Hepatic stellate cell (primary cell): ENCODE measurements at regions not wholly inside any gene's neighbourhood (a gene's known extent, or its start where the extent isn't known, plus 50 kb on each side); places are given as distances from the start of the nearest gene placed in this dataset.
"Not testable (repeated sequence)": the region's sequence is repeated elsewhere in the genome, so short reads cannot be mapped to it uniquely, and the experiment has no call there.

ENCODE experiments used
- DNase-seq: peaks from one replicate; pipeline ENCODE4 v3.0.0; 2011; ENCODE audit warnings: low spot score

DNA sequence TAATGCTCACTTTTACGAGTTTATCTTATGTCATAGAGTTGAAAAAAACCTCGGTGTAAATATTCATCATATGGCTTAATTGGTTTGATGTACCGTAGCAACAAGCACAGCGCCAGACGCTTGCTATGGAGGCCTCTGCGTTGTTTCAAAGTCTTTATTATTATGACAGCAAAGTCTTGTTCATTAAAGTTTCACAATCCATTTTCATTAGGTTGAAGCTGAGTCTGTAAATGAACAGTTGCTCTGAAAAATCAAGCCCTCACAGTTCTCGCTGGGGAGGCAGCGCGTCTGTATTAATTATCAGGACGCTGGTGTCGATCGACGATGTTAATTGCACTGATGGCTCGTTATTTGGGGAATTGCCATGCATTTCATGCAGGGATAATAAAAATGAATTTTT lies 185.6 kb downstream of the INSC start:
- no peak for DNase-seq

- no peak for DNase-seq
Measured at GRCh38 chr11:15307619-15308024, 192.9 kb downstream of the INSC start.

- DNase-seq: no peak
Measured at GRCh38 chr11:15308840-15309239, 194.1 kb downstream of the INSC start.

GRCh38 chr11:15309296-15309695 lies 194.6 kb downstream of the INSC start:
- DNase-seq: no peak

- DNase-seq: no peak
Measured at GRCh38 chr11:15313862-15314261, 199.1 kb downstream of the INSC start.

DNA sequence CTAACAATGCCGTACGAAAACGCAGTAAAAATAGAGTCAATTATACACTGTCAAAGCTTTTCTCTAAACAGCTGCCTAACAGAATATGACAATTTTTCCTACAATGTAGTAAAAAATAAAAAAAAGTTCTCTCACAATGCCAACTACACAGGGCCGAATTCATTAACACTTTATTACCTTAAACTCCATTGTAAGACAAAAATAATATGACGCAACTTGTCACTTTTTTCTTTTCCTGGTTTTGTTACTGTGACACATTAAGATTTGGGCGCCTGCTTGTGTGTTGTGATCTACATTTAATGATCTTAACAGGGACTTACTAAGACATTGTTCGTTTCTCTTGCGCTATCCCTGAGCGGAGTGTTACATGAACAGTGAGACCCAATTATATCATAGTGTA lies 204.1 kb downstream of the INSC start:
- no peak for DNase-seq

DNA sequence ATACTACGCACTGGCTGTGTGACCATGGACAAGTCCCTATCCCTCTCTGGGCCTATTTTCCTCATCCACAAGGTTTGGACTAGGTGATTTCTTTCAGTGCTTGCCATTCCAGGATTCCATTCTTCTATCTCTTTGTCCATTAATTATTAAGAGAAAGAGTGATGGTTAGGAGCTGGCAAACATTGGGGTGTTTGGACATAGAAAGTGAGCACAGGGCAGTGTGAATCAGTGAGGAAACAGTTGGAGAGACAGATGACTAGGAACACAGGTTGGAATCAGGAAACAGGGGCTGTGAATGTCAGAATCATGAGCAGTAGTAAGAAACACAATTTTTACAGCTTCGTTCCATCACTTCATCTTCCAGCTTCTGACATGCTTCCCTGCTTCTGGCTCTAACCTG lies 211.8 kb downstream of the INSC start:
- no peak for DNase-seq

DNA sequence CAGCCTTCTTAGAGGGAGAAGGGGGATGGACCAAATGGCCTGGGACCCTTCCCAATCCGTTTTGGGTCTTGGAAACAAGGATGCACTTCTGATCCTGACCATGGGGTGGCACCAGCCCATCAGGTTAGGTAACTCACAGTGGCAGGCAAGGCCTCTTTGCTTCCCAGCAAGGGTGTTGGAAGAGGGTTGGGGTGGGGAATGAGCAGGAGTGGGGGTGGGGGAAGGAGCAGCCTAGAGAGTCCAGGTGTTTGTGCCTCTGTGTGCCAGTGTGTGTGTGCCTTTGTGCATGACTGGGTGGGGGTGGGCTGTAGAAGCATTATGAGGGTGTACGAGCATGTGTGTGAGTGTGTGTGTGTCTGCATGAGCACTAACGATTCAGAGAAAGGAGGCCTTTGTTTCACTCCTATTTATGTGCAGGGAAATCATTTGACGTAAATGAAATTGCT lies 213.1 kb downstream of the INSC start:
- peak; percentile 36 for DNase-seq

DNA sequence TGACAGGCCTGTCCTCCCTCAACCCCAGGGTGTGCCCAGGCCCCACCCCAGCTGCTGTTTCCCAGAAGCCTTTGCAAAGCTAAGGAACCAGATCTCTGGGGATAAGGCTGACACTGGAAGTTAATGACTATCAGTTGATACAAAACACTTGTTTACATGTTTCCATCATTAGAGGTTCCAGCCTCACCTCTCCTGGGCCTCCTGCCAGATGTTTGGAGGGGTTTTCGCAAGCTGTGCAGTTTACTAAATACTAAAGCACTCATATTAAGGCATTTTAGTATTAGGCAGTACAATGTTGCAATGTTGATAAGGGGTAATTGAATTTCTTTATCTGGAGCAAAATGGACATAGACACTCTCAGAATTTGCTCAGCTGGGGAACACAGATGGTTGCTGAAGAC lies 218.7 kb downstream of the INSC start:
- DNase-seq: no peak

GRCh38 chr11:15334766-15335165 lies 220.0 kb downstream of the INSC start:
- DNase-seq: no peak

- no peak for DNase-seq
Measured at GRCh38 chr11:15336021-15336420, 221.3 kb downstream of the INSC start.

DNA sequence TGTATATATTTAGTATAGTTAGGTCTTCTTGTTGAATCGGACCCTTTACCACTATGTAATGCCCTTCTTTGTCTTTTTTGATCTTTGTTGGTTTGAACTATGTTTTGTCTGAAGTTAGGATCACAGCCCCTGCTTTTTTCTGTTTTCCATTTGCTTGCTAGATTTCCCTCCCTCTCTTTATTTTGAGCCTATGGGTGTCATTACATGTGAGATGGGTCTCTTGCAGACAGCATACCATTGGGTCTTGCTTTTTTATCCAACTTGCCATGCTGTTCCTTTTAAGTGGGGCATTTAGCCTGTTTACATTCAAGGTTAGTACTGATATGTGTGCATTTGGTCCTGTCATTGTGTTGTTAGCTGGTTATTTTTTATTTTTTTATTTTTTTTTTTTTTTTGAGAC lies 224.6 kb downstream of the INSC start:
- DNase-seq: no peak

GRCh38 chr11:15341587-15341986 lies 226.9 kb downstream of the INSC start:
- no peak for DNase-seq

- no peak for DNase-seq
Measured at GRCh38 chr11:15342163-15342562, 227.4 kb downstream of the INSC start.

DNA sequence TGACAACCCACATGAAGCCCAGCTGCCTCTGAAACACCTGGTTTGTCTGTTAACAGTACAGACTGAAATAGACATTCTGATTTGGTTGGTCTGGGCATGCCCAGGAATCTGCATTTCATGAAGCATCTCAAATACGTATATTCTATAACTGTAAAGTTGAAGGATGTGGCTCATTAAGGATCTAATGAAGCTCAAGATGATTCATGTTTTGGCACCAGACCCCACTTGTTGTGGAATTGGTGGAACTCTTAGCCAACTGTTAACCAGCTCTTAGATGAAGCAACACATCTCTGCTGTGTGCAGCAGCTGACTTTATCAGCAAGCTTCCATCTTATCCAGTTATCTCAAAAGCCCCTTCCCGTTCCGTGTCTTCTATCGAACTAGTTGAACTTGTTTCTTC lies 232.2 kb downstream of the INSC start:
- DNase-seq: no peak

DNA sequence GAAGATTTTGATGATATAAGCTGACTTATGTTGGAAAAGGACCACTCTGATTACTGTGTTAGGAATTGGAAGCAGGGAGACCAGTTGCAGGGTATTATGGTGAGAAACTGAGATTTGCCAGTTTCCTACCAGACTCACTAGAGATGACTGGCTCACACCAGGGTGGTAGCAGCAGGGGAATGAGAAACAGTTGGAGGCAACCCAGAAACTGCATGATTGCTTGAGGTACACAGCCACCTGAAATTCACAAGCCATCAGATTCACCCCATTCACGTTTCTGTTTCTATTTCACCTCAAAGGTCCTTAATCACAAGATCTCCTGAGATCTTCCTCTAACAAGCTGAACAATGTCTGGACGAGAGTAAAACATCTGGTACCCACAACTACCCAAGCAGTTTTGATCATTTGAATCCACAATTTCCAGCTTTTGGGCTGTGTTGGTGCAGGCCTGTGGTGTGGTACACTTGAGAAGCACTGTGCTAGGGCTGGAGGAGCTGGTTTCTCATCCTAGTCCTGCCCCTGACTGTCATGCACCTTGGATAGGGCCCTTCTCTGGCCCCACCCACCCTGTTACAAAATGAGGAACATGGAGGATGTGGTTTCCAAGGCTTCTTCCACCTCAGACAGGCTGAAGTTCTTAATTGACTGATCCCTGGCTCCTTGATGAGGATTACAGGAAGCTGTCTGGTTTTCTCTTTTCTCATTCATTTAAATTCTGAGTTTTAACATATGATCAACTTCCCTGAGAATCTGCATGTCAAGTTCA lies 233.4 kb downstream of the INSC start:
- no peak for DNase-seq

- DNase-seq: no peak
Measured at GRCh38 chr11:15349413-15349812, 234.7 kb downstream of the INSC start.

GRCh38 chr11:15361316-15361715 lies 246.6 kb downstream of the INSC start:
- no peak for DNase-seq

- not testable (repeated sequence) for DNase-seq
Measured at GRCh38 chr11:15365286-15365685, 250.6 kb downstream of the INSC start.

- no peak for DNase-seq
Measured at GRCh38 chr11:15367695-15368094, 253.0 kb downstream of the INSC start.

- no peak for DNase-seq
Measured at GRCh38 chr11:15370495-15371147, 255.9 kb downstream of the INSC start.

DNA sequence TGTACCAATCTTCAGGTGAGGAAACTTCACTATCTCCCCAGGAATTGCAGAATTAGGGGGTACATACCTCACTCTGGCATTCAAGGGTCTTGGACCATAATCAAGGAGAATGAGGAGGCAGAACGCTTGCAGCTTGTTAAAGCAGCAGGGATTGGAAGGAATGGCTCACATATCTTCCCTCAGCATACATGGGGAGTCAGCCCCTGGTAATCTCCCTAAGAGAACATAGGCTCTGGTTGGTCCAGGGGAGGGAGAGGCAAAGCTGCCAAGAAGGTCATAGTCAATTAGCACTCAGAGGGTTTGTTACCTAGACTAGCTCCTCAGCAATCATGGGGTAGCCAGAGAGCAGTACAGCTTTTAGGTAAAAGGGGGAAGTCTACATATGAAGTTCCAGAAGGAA lies 256.8 kb downstream of the INSC start:
- no peak for DNase-seq

DNA sequence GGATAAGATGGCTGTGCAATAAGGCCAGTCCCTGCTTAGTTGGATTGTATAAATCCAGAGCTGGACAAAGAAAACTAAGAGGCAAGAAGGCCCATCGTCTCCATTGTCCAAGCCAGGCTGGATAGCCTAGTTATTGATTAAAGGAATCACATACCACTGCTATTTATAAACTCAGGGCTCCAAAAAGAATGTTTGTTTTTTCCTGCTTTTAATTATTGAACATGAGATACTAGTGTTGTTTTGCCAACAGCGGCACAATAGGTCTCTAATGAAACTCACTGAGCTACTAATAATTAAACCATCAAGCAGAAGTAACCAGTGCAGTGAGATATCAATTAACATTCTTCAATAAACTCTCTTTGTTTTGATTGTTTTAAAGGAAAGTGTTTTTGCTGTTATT lies 259.7 kb downstream of the INSC start:
- no peak for DNase-seq

- DNase-seq: no peak
Measured at GRCh38 chr11:15378941-15379340, 264.2 kb downstream of the INSC start.
